SJSA1 (cell line): ENCODE measurements at regions not wholly inside any gene's neighbourhood (a gene's known extent, or its start where the extent isn't known, plus 50 kb on each side); places are given as distances from the start of the nearest gene placed in this dataset.

Experiments
- DNase-seq, 2 experiments: peaks; one replicate each; pipeline ENCODE4 v3.0.0-alpha.2; 2015 to 2020; ENCODE audit warnings: low spot score in 2 of 2, low read depth in 1 of 2
- H3K27ac ChIP-seq: fragments of 250-450 bp; sonication (Bioruptor Pico); 2 replicates; pipeline ENCODE4 v1.5.1; 2020; ENCODE audit warnings: mild to moderate bottlenecking, moderate library complexity
- H3K27me3 ChIP-seq: fragments of 250-450 bp; sonication (Bioruptor Pico); replicated peaks from 2 replicates; pipeline ENCODE4 v1.5.1; 2020; ENCODE audit warnings: mild to moderate bottlenecking, moderate library complexity
- H3K36me3 ChIP-seq: fragments of 250-450 bp; sonication (Bioruptor Pico); 2 replicates; pipeline ENCODE4 v1.5.1; 2020; ENCODE audit warnings: mild to moderate bottlenecking
- H3K4me1 ChIP-seq: fragments of 250-450 bp; sonication (Bioruptor Pico); replicated peaks from 2 replicates; pipeline ENCODE4 v1.6.1; 2021; ENCODE audit warnings: mild to moderate bottlenecking
- H3K4me3 ChIP-seq: fragments of 250-450 bp; sonication (Bioruptor Pico); 2 replicates; pipeline ENCODE4 v1.5.1; 2020; ENCODE audit warnings: mild to moderate bottlenecking
- H3K9me3 ChIP-seq: fragments of 250-450 bp; sonication (Bioruptor Pico); replicated peaks from 2 replicates; pipeline ENCODE4 v1.5.1; 2020; ENCODE audit warnings: mild to moderate bottlenecking

- H3K9me3 ChIP-seq: no peaks in the 10 kb centered on the region
- H3K27me3 ChIP-seq: no peaks in the 10 kb centered on the region; the same call in 1 of the 2 replicates
- H3K27ac ChIP-seq: no peak overlapping the region
- H3K36me3 ChIP-seq: no peaks in the 10 kb centered on the region
- H3K4me3 ChIP-seq: no peak overlapping the region
- DNase-seq: no peak
- H3K4me1 ChIP-seq: no peaks in the 10 kb centered on the region
Observed at GRCh38 chr15:91717811-91718210, 135.7 kb upstream of the SLCO3A1 start.

- Histone ChIP-seq H3K36me3 (no peaks in the 10 kb centered on the region), H3K4me3 (no peak overlapping the region), H3K4me1 (no peaks in the 10 kb centered on the region), H3K27me3 (no peaks in the 10 kb centered on the region), H3K27ac (no peak overlapping the region), H3K9me3 (no peaks in the 10 kb centered on the region)
- no peak for DNase-seq
Observed at GRCh38 chr15:91723959-91724358, 129.5 kb upstream of the SLCO3A1 start.

- Histone ChIP-seq H3K27ac (no peak overlapping the region), H3K9me3 (no peaks in the 10 kb centered on the region), H3K4me1 (no peaks in the 10 kb centered on the region), H3K4me3 (no peak overlapping the region), H3K36me3 (no peaks in the 10 kb centered on the region), H3K27me3 (no peaks in the 10 kb centered on the region; the same call in 1 of the 2 replicates)
- DNase-seq: no peak
Observed at GRCh38 chr15:91733661-91734060, 119.8 kb upstream of the SLCO3A1 start.

GRCh38 chr15:91737151-91737818 is 116.2 kb upstream of the SLCO3A1 start:
- no peaks in the 10 kb centered on the region for H3K4me1 ChIP-seq
- no peaks in the 10 kb centered on the region for H3K36me3 ChIP-seq
- H3K27me3 ChIP-seq: peaks cover 7% of the 10 kb centered on the region; the same call in 1 of the 2 replicates
- no peak overlapping the region for H3K27ac ChIP-seq
- DNase-seq: no peak
- H3K4me3 ChIP-seq: no peak overlapping the region
- H3K9me3 ChIP-seq: no peaks in the 10 kb centered on the region

GRCh38 chr15:91741986-91742385 is 111.5 kb upstream of the SLCO3A1 start:
- H3K4me1 ChIP-seq: no peaks in the 10 kb centered on the region
- no peak overlapping the region for H3K27ac ChIP-seq
- no peaks in the 10 kb centered on the region for H3K36me3 ChIP-seq
- H3K27me3 ChIP-seq: peaks cover 7% of the 10 kb centered on the region; the same call in 1 of the 2 replicates
- DNase-seq: no peak
- no peaks in the 10 kb centered on the region for H3K9me3 ChIP-seq
- H3K4me3 ChIP-seq: no peak overlapping the region

- no peaks in the 10 kb centered on the region for H3K4me1 ChIP-seq
- H3K27ac ChIP-seq: no peak overlapping the region
- H3K9me3 ChIP-seq: no peaks in the 10 kb centered on the region
- H3K27me3 ChIP-seq: no peaks in the 10 kb centered on the region
- H3K4me3 ChIP-seq: no peak overlapping the region
- no peak for DNase-seq
- no peaks in the 10 kb centered on the region for H3K36me3 ChIP-seq
Observed at GRCh38 chr15:91751611-91752010, 101.9 kb upstream of the SLCO3A1 start.

GRCh38 chr15:91752081-91752785 is 101.3 kb upstream of the SLCO3A1 start:
- Histone ChIP-seq H3K4me3 (no peak overlapping the region), H3K27ac (no peak overlapping the region), H3K4me1 (no peaks in the 10 kb centered on the region), H3K36me3 (no peaks in the 10 kb centered on the region), H3K27me3 (no peaks in the 10 kb centered on the region), H3K9me3 (no peaks in the 10 kb centered on the region)
- no peak for DNase-seq

- no peaks in the 10 kb centered on the region for H3K9me3 ChIP-seq
- H3K36me3 ChIP-seq: no peaks in the 10 kb centered on the region
- no peak for DNase-seq
- no peaks in the 10 kb centered on the region for H3K4me1 ChIP-seq
- 0 out of 2 replicates have a peak, but pooled peaks cover 3% of the 10 kb centered on the region for H3K27me3 ChIP-seq
- H3K27ac ChIP-seq: no peak overlapping the region
- no peak overlapping the region for H3K4me3 ChIP-seq
Observed at GRCh38 chr15:91759560-91759959, 93.9 kb upstream of the SLCO3A1 start.

- H3K27ac ChIP-seq: no peak overlapping the region
- no peaks in the 10 kb centered on the region for H3K36me3 ChIP-seq
- H3K27me3 ChIP-seq: 0 out of 2 replicates have a peak, but pooled peaks cover 5% of the 10 kb centered on the region
- H3K4me1 ChIP-seq: no peaks in the 10 kb centered on the region
- no peaks in the 10 kb centered on the region for H3K9me3 ChIP-seq
- no peak overlapping the region for H3K4me3 ChIP-seq
- DNase-seq: no peak
Observed at GRCh38 chr15:91765660-91766059, 87.8 kb upstream of the SLCO3A1 start.

GRCh38 chr15:91769476-91769875 is 84.0 kb upstream of the SLCO3A1 start:
- no peak overlapping the region for H3K4me3 ChIP-seq
- H3K4me1 ChIP-seq: no peaks in the 10 kb centered on the region
- H3K27me3 ChIP-seq: 0 out of 2 replicates have a peak, but pooled peaks cover 2% of the 10 kb centered on the region
- H3K36me3 ChIP-seq: no peaks in the 10 kb centered on the region
- no peaks in the 10 kb centered on the region for H3K9me3 ChIP-seq
- H3K27ac ChIP-seq: no peak overlapping the region
- DNase-seq: no peak

GRCh38 chr15:91769894-91770293 is 83.6 kb upstream of the SLCO3A1 start:
- Histone ChIP-seq H3K4me3 (no peak overlapping the region), H3K4me1 (no peaks in the 10 kb centered on the region), H3K27me3 (0 out of 2 replicates have a peak, but pooled peaks cover 2% of the 10 kb centered on the region), H3K9me3 (no peaks in the 10 kb centered on the region), H3K27ac (no peak overlapping the region), H3K36me3 (no peaks in the 10 kb centered on the region)
- DNase-seq: no peak

- no peak overlapping the region for H3K4me3 ChIP-seq
- no peaks in the 10 kb centered on the region for H3K4me1 ChIP-seq
- DNase-seq: no peak
- H3K27me3 ChIP-seq: no peaks in the 10 kb centered on the region; the same call in 1 of the 2 replicates
- H3K36me3 ChIP-seq: no peaks in the 10 kb centered on the region
- no peak overlapping the region for H3K27ac ChIP-seq
- no peaks in the 10 kb centered on the region for H3K9me3 ChIP-seq
Observed at GRCh38 chr15:91776104-91776503, 77.4 kb upstream of the SLCO3A1 start.

GRCh38 chr15:91779960-91780359 is 73.5 kb upstream of the SLCO3A1 start:
- no peaks in the 10 kb centered on the region for H3K9me3 ChIP-seq
- no peaks in the 10 kb centered on the region for H3K36me3 ChIP-seq
- DNase-seq: no peak

GRCh38 chr15:91780387-91780786 is 73.1 kb upstream of the SLCO3A1 start:
- H3K27me3 ChIP-seq: no peaks in the 10 kb centered on the region; the same call in 1 of the 2 replicates
- H3K27ac ChIP-seq: no peak overlapping the region
- H3K4me1 ChIP-seq: no peaks in the 10 kb centered on the region
- no peaks in the 10 kb centered on the region for H3K36me3 ChIP-seq
- H3K9me3 ChIP-seq: no peaks in the 10 kb centered on the region
- no peak for DNase-seq
- H3K4me3 ChIP-seq: no peak overlapping the region

More at GRCh38 chr15:91779960-91780359, 73.5 kb upstream of the SLCO3A1 start:
- no peak overlapping the region for H3K4me3 ChIP-seq
- H3K4me1 ChIP-seq: no peaks in the 10 kb centered on the region
- H3K27me3 ChIP-seq: no peaks in the 10 kb centered on the region; the same call in 1 of the 2 replicates
- H3K27ac ChIP-seq: no peak overlapping the region
